Pons (tissue), 1 donor: ENCODE measurements at regions not wholly inside any gene's neighbourhood (a gene's known extent, or its start where the extent isn't known, plus 50 kb on each side); places are given as distances from the start of the nearest gene placed in this dataset.

Experiments used
- DNase-seq: peaks from one replicate; pipeline ENCODE4 v3.0.0-alpha.2; 2016; ENCODE audit warnings: low spot score

- no peak for DNase-seq
Observed at GRCh38 chr1:4016351-4017130, 116.5 kb upstream of the C1orf174 start.

GRCh38 chr1:4017636-4018365 is 117.7 kb upstream of the C1orf174 start:
- DNase-seq = no peak

GRCh38 chr1:4018466-4019146 is 118.5 kb upstream of the C1orf174 start:
- DNase-seq = peak; percentile 2

GRCh38 chr1:4019147-4019521 is 119.1 kb upstream of the C1orf174 start:
- no peak for DNase-seq

GRCh38 chr1:4019606-4020331 is 119.7 kb upstream of the C1orf174 start:
- DNase-seq = no peak

GRCh38 chr1:4020449-4020848 is 120.4 kb upstream of the C1orf174 start:
- DNase-seq = no peak

GRCh38 chr1:4021136-4021973 is 121.3 kb upstream of the C1orf174 start:
- no peak for DNase-seq

GRCh38 chr1:4021974-4022268 is 121.8 kb upstream of the C1orf174 start:
- no peak for DNase-seq

GRCh38 chr1:4022715-4023114 is 122.6 kb upstream of the C1orf174 start:
- DNase-seq = no peak

- no peak for DNase-seq
Observed at GRCh38 chr1:4023678-4024077, 123.6 kb upstream of the C1orf174 start.

- DNase-seq = no peak
Observed at GRCh38 chr1:4024811-4025210, 124.7 kb upstream of the C1orf174 start.

GRCh38 chr1:4025752-4026151 is 125.7 kb upstream of the C1orf174 start:
- DNase-seq = no peak

GRCh38 chr1:4027008-4027407 is 126.9 kb upstream of the C1orf174 start:
- DNase-seq = no peak

GRCh38 chr1:4027492-4028138 is 127.5 kb upstream of the C1orf174 start:
- no peak for DNase-seq

GRCh38 chr1:4028139-4028501 is 128.0 kb upstream of the C1orf174 start:
- DNase-seq = no peak

- no peak for DNase-seq
Observed at GRCh38 chr1:4029376-4029775, 129.3 kb upstream of the C1orf174 start.

GRCh38 chr1:4032571-4032970 is 132.5 kb upstream of the C1orf174 start:
- no peak for DNase-seq

- no peak for DNase-seq
Observed at GRCh38 chr1:4033129-4033676, 133.1 kb upstream of the C1orf174 start.

GRCh38 chr1:4033713-4034112 is 133.6 kb upstream of the C1orf174 start:
- DNase-seq = no peak

- DNase-seq = no peak
Observed at GRCh38 chr1:4034318-4034887, 134.3 kb upstream of the C1orf174 start.

GRCh38 chr1:4044967-4045366 is 144.9 kb upstream of the C1orf174 start:
- DNase-seq = no peak
